Left ventricle myocardium inferior (tissue), 1 donor: ENCODE measurements at regions not wholly inside any gene's neighbourhood (a gene's known extent, or its start where the extent isn't known, plus 50 kb on each side); places are given as distances from the start of the nearest gene placed in this dataset.

Experiments used
- DNase-seq: peaks from one replicate; pipeline ENCODE4 v3.0.0-alpha.2; 2020
- H3K27ac ChIP-seq: fragments of 200-600 bp; replicated peaks from 2 replicates; pipeline ENCODE4 v1.8.0; 2021
- H3K27me3 ChIP-seq: fragments of 200-600 bp; 2 replicates; pipeline ENCODE4 v1.8.0; 2021; ENCODE audit warnings: low read depth
- H3K36me3 ChIP-seq: fragments of 200-600 bp; 2 replicates; pipeline ENCODE4 v1.8.0; 2021
- H3K4me1 ChIP-seq: fragments of 200-600 bp; 2 replicates; pipeline ENCODE4 v1.8.0; 2021
- H3K4me3 ChIP-seq: fragments of 200-600 bp; 2 replicates; pipeline ENCODE4 v1.8.0; 2021; ENCODE audit warnings: mild to moderate bottlenecking, moderate library complexity
- H3K9me3 ChIP-seq: fragments of 200-600 bp; replicated peaks from 2 replicates; pipeline ENCODE4 v1.8.0; 2021
- CTCF ChIP-seq: fragments of 200-600 bp; IDR thresholded peaks from 2 replicates; pipeline ENCODE4 v1.8.0; 2021; ENCODE audit warnings: antibody characterized with exemption, mild to moderate bottlenecking, borderline replicate concordance
- intact Hi-C: fragments of 100-400 bp; cut with micrococcal nuclease; formaldehyde crosslinking; loops from one replicate; pipeline ENCODE4 v1.11.0; 2022
- donor health status: DM: no; HTN: yes; CAD: no; lungs with severe emphysema.

DNA sequence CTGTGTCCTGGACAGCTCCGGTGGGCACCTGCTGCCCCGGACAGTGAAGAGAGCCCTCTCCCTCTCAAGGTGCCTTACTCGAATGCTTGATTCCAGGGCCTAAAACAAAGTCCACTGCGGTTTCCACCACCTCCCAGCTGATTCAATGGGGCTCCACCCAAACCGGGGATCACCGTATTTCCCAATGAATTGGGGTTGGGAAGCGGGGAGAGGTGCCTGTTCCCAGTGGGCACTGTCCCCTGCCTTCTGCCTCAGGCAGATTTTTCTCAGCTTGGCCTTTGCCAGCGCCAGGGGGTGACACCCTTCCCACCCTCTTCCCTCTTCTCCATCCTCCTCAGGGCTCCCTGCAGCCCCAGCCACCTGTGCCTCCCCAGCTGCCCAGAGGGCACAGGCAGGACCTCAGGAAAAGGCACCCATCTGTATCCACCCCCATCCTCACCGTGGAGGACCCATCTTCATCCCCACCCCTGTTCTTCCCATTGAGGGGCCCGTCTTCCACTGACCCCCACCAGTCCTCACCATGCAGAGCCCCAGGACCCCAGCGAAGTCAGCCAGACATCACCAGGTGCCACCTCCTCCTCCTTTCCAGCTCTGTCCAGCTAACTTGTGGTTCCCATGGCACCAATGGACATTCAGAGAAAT is 66.7 kb upstream of the HPCAL1 start:
- no peak for TF ChIP-seq CTCF
- H3K9me3 ChIP-seq: no peaks in the 10 kb centered on the region
- no peaks in the 10 kb centered on the region for H3K36me3 ChIP-seq
- no peak for DNase-seq
- peaks cover 55% of the 10 kb centered on the region for H3K4me1 ChIP-seq
- peaks cover 4% of the 10 kb centered on the region for H3K27me3 ChIP-seq
- H3K27ac ChIP-seq: no peak overlapping the region
- no peak overlapping the region for H3K4me3 ChIP-seq
- intact Hi-C loops: no loop called here

GRCh38 chr2:10236571-10237391 is 65.9 kb upstream of the HPCAL1 start:
- no peak for TF ChIP-seq CTCF
- peak; percentile 12 for DNase-seq
- H3K9me3 ChIP-seq: no peaks in the 10 kb centered on the region
- H3K4me1 ChIP-seq: peaks cover 55% of the 10 kb centered on the region
- H3K36me3 ChIP-seq: no peaks in the 10 kb centered on the region
- intact Hi-C loops: no loop called here
- no peak overlapping the region for H3K4me3 ChIP-seq
- peak overlapping the region; percentile 89 for H3K27ac ChIP-seq
- peaks cover 4% of the 10 kb centered on the region for H3K27me3 ChIP-seq

DNA sequence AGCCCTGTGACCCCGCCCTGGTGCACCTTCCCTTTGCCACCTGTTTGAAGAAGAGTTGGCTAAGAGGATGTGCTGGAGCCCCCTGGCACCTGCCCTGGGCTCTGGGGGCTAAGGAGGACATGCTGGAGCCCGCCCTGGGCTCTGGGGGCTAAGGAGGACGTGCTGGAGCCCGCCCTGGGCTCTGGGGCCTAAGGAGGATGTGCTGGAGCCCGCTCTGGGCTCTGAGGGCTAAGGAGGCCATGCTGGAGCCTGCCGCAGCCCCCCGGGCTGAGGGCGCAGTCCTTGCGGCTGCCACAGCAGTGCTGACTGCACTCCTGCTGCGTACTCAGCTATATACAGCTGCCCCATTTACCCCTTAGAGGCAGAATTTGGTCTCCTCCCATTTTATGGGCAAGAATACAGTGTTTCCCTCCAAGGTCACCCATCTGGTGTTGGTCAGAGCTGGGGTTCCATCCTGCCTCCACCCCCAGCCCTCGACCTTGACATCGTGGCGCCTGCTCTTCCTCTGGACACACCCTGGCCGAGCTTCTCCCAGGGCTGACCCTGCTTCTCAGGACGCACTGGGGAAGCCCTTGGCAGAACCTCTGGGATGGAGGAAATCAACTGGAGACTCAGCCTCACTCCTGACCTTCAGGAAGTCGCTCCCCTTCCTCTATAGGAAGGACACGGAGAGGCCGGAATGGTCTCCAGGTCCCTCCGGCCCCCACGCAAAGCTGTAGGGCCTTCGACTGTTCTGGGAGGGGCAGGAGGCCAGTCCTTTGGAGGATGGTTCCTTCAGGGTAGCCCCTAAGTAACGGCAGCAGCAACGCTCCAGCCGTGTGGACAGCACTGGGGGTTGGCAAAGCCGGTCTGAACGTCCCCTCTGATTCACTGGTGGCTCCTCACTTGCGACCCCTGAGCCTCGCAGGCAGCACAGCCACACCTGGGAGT is 65.0 kb upstream of the HPCAL1 start:
- TF ChIP-seq CTCF: no peak
- no peaks in the 10 kb centered on the region for H3K36me3 ChIP-seq
- peaks cover 4% of the 10 kb centered on the region for H3K27me3 ChIP-seq
- peaks cover 55% of the 10 kb centered on the region for H3K4me1 ChIP-seq
- H3K27ac ChIP-seq: peak overlapping the region; percentile 89
- intact Hi-C loops: no loop called here
- DNase-seq: peak; percentile 39
- H3K9me3 ChIP-seq: no peaks in the 10 kb centered on the region
- no peak overlapping the region for H3K4me3 ChIP-seq

DNA sequence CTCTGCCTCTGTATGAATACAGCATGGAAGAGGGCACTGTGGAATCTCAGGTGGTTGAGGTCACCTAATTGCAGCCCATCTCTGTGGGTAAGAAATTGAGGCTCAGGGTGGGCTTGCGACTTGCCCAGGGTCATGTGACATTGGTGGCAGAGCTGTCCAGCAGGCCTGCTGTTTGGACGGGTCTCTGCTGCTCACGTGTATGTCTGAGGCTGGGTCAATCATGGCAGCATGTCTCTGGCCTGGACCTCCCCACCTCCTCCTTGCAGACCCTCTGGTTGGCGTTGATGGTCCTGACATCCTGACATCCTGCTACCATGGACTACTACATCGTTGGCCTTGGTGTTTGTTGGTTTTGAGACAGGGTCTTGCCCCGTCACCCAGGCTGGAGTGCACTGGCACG is 64.3 kb upstream of the HPCAL1 start:
- no peaks in the 10 kb centered on the region for H3K9me3 ChIP-seq
- TF ChIP-seq CTCF: no peak
- H3K27me3 ChIP-seq: peaks cover 4% of the 10 kb centered on the region
- H3K36me3 ChIP-seq: no peaks in the 10 kb centered on the region
- H3K4me1 ChIP-seq: peaks cover 55% of the 10 kb centered on the region
- peak; percentile 2 for DNase-seq
- intact Hi-C loops: no loop called here
- peak overlapping the region; percentile 89 for H3K27ac ChIP-seq
- no peak overlapping the region for H3K4me3 ChIP-seq

GRCh38 chr2:10238991-10239485 is 63.7 kb upstream of the HPCAL1 start:
- Histone ChIP-seq H3K36me3 (no peaks in the 10 kb centered on the region), H3K27ac (no peak overlapping the region), H3K4me3 (no peak overlapping the region), H3K9me3 (no peaks in the 10 kb centered on the region), H3K27me3 (peaks cover 4% of the 10 kb centered on the region), H3K4me1 (peaks cover 55% of the 10 kb centered on the region)
- intact Hi-C loops: no loop called here
- TF ChIP-seq CTCF: no peak
- peak; percentile 9 for DNase-seq
